Head of caudate nucleus (tissue), 42 donors: ENCODE measurements at regions not wholly inside any gene's neighbourhood (a gene's known extent, or its start where the extent isn't known, plus 50 kb on each side); places are given as distances from the start of the nearest gene placed in this dataset.
A peak's percentile ranks its signal among the peaks of the same experiment; 100 is the strongest.
"Not testable (repeated sequence)": the region's sequence is repeated elsewhere in the genome, so short reads cannot be mapped to it uniquely, and the experiment has no call there.

Source experiments
- DNase-seq, 42 donors: peaks; one replicate each; pipeline versions ENCODE4 v3.0.0 to v3.0.0-alpha.2; 2020 to 2021; ENCODE audit warnings: mixed read lengths in 7 of 42
- intact Hi-C: fragments of 100-400 bp; cut with DNase I; formaldehyde crosslinking; loops from one replicate; pipeline ENCODE4 v1.15.0; 2022

- no peak for DNase-seq
- intact Hi-C loops, result no loop called here
These were observed 51.8 kb downstream of the ASCL4 start for GRCh38 chr12:107826276-107826675.

- intact Hi-C loops, result no loop called here
- DNase-seq, result no peak
These were observed 54.8 kb downstream of the ASCL4 start for GRCh38 chr12:107829271-107829670.

- no peak for DNase-seq
- intact Hi-C loops, result no loop called here
These were observed 57.9 kb downstream of the ASCL4 start for GRCh38 chr12:107832441-107832840.

GRCh38 chr12:107840186-107840585, 65.7 kb downstream of the ASCL4 start:
- no peak for DNase-seq
- intact Hi-C loops, result no loop called here

GRCh38 chr12:107843351-107844311, 69.1 kb downstream of the ASCL4 start:
- peak in 11 of 42 donors; percentile 4 to 44 (median 16) for DNase-seq
- intact Hi-C loops, result no loop called here

GRCh38 chr12:107844312-107844921, 69.9 kb downstream of the ASCL4 start:
- intact Hi-C loops, result no loop called here
- peak in 1 of 42 donors; percentile 6 for DNase-seq

GRCh38 chr12:107845226-107845979, 70.9 kb downstream of the ASCL4 start:
- intact Hi-C loops, result no loop called here
- DNase-seq, result no peak

- DNase-seq, result no peak
- intact Hi-C loops, result no loop called here
These were observed 71.6 kb downstream of the ASCL4 start for GRCh38 chr12:107845980-107846659.

- DNase-seq, result no peak
- intact Hi-C loops, result no loop called here
These were observed 72.9 kb downstream of the ASCL4 start for GRCh38 chr12:107847430-107847829.

- no peak for DNase-seq
These were observed 73.3 kb downstream of the ASCL4 start for GRCh38 chr12:107847830-107848229.

GRCh38 chr12:107853479-107853878, 79.0 kb downstream of the ASCL4 start:
- intact Hi-C loops, result no loop called here
- no peak for DNase-seq

More at GRCh38 chr12:107847830-107848229, 73.3 kb downstream of the ASCL4 start:
- intact Hi-C loops, result no loop called here

GRCh38 chr12:107855471-107855870, 81.0 kb downstream of the ASCL4 start:
- DNase-seq, result no peak
- intact Hi-C loops, result no loop called here

GRCh38 chr12:107856096-107856495, 81.6 kb downstream of the ASCL4 start:
- no peak for DNase-seq
- intact Hi-C loops, result no loop called here

GRCh38 chr12:107857191-107857590, 82.7 kb downstream of the ASCL4 start:
- DNase-seq, result no peak
- intact Hi-C loops, result no loop called here

GRCh38 chr12:107859367-107859766, 84.9 kb downstream of the ASCL4 start:
- DNase-seq, result no peak
- intact Hi-C loops, result no loop called here

- intact Hi-C loops, result no loop called here
- DNase-seq, result no peak
These were observed 89.7 kb downstream of the ASCL4 start for GRCh38 chr12:107864235-107864634.

- DNase-seq, intact Hi-C loops: not testable (repeated sequence)
These were observed 90.2 kb downstream of the ASCL4 start for GRCh38 chr12:107864727-107865126.

- DNase-seq, result no peak
- intact Hi-C loops, result no loop called here
These were observed 98.7 kb downstream of the ASCL4 start for GRCh38 chr12:107873223-107873622.

GRCh38 chr12:107875786-107876185, 101.3 kb downstream of the ASCL4 start:
- DNase-seq, result no peak
- intact Hi-C loops, result no loop called here
